KMS-11 (cell line): ENCODE measurements at regions not wholly inside any gene's neighbourhood (a gene's known extent, or its start where the extent isn't known, plus 50 kb on each side); places are given as distances from the start of the nearest gene placed in this dataset.

Experiments
- H2AFZ ChIP-seq: fragments of 200-600 bp; sonication (generic); 2 replicates; pipeline ENCODE4 v1.6.1; 2016; ENCODE audit warnings: antibody characterized with exemption, mixed run types, low read depth
- H3K27ac ChIP-seq: fragments of 200-600 bp; sonication (generic); 2 replicates; pipeline ENCODE4 v1.6.1; 2016; ENCODE audit warnings: mild to moderate bottlenecking, mixed run types
- H3K27me3 ChIP-seq: fragments of 200-600 bp; sonication (generic); 2 replicates; pipeline ENCODE4 v1.6.1; 2017; ENCODE audit warnings: mild to moderate bottlenecking, low read depth, mixed run types, moderate library complexity; ENCODE audit not compliant: insufficient read depth
- H3K36me3 ChIP-seq: fragments of 200-600 bp; sonication (generic); 2 replicates; pipeline ENCODE4 v1.6.1; 2017; ENCODE audit warnings: mild to moderate bottlenecking, mixed run types; ENCODE audit not compliant: insufficient read depth
- H3K4me1 ChIP-seq: fragments of 200-600 bp; sonication (generic); 2 replicates; pipeline ENCODE4 v1.6.1; 2016; ENCODE audit warnings: mild to moderate bottlenecking, low read depth, mixed run types; ENCODE audit not compliant: poor library complexity, severe bottlenecking
- H3K4me2 ChIP-seq: fragments of 200-600 bp; sonication (generic); 2 replicates; pipeline ENCODE4 v1.7.0; 2016; ENCODE audit warnings: mild to moderate bottlenecking, mixed run types
- H3K4me3 ChIP-seq: fragments of 200-600 bp; sonication (generic); IDR thresholded peaks from 2 replicates; pipeline ENCODE4 v1.6.1; 2017; ENCODE audit warnings: low read depth, low read length, mixed read lengths; ENCODE audit not compliant: insufficient read depth
- H3K79me2 ChIP-seq: fragments of 200-600 bp; sonication (generic); 2 replicates; pipeline ENCODE4 v1.6.1; 2016; ENCODE audit warnings: low read depth, mixed run types; ENCODE audit not compliant: insufficient read depth
- H3K9ac ChIP-seq: fragments of 200-600 bp; sonication (generic); 2 replicates; pipeline ENCODE4 v1.6.1; 2016; ENCODE audit warnings: mild to moderate bottlenecking, mixed run types
- H4K20me1 ChIP-seq: fragments of 200-600 bp; sonication (generic); 2 replicates; pipeline ENCODE4 v1.6.1; 2016; ENCODE audit warnings: mild to moderate bottlenecking, mixed run types; ENCODE audit not compliant: insufficient read depth
- CTCF ChIP-seq: fragments of 200-600 bp; sonication (generic); conservative IDR thresholded peaks from 2 replicates; pipeline ENCODE4 v1.6.1; 2017; ENCODE audit warnings: low read depth, mild to moderate bottlenecking, antibody characterized with exemption, low read length, moderate library complexity, mixed read lengths

GRCh38 chr20:51941503-51941902, 139.2 kb upstream of the SALL4 start:
- Histone ChIP-seq H3K27ac (no peak overlapping the region), H4K20me1 (no peaks in the 10 kb centered on the region), H3K4me2 (no peak overlapping the region), H3K27me3 (no peaks in the 10 kb centered on the region), H3K9ac (no peak overlapping the region), H3K4me3 (no peak overlapping the region), H3K4me1 (no peaks in the 10 kb centered on the region), H2AFZ (no peak overlapping the region), H3K79me2 (no peaks in the 10 kb centered on the region), H3K36me3 (no peaks in the 10 kb centered on the region)
- no peak for TF ChIP-seq CTCF

GRCh38 chr20:51939259-51939585, 136.9 kb upstream of the SALL4 start:
- Histone ChIP-seq H3K36me3 (no peaks in the 10 kb centered on the region), H3K4me3 (no peak overlapping the region), H4K20me1 (no peaks in the 10 kb centered on the region), H3K27ac (no peak overlapping the region), H3K4me1 (no peaks in the 10 kb centered on the region), H3K9ac (no peak overlapping the region), H2AFZ (no peak overlapping the region), H3K79me2 (no peaks in the 10 kb centered on the region), H3K4me2 (no peak overlapping the region), H3K27me3 (no peaks in the 10 kb centered on the region)
- TF ChIP-seq CTCF, result no peak

- Histone ChIP-seq H3K9ac (no peak overlapping the region), H4K20me1 (no peaks in the 10 kb centered on the region), H3K36me3 (no peaks in the 10 kb centered on the region), H3K79me2 (no peaks in the 10 kb centered on the region), H3K4me2 (no peak overlapping the region), H2AFZ (no peak overlapping the region), H3K4me3 (no peak overlapping the region), H3K4me1 (no peaks in the 10 kb centered on the region), H3K27me3 (no peaks in the 10 kb centered on the region), H3K27ac (no peak overlapping the region)
- TF ChIP-seq CTCF, result no peak
Measured at GRCh38 chr20:51938559-51939258, 136.4 kb upstream of the SALL4 start.

GRCh38 chr20:51937779-51938178, 135.5 kb upstream of the SALL4 start:
- H3K4me2 ChIP-seq, result no peak overlapping the region
- no peak for TF ChIP-seq CTCF

More at GRCh38 chr20:51937779-51938178, 135.5 kb upstream of the SALL4 start:
- Histone ChIP-seq H2AFZ (no peak overlapping the region), H3K4me1 (no peaks in the 10 kb centered on the region), H3K27me3 (no peaks in the 10 kb centered on the region), H3K27ac (no peak overlapping the region), H3K4me3 (no peak overlapping the region), H3K9ac (no peak overlapping the region), H3K79me2 (no peaks in the 10 kb centered on the region), H4K20me1 (no peaks in the 10 kb centered on the region), H3K36me3 (no peaks in the 10 kb centered on the region)
